CD4-positive, alpha-beta memory T cell (primary cell): ENCODE measurements at regions not wholly inside any gene's neighbourhood (a gene's known extent, or its start where the extent isn't known, plus 50 kb on each side); places are given as distances from the start of the nearest gene placed in this dataset.

Source experiments
- CTCF ChIA-PET: fragments of 350-600 bp; sonication (Branson Sonifier 250); formaldehyde crosslinking; loops from one replicate; lab custom pipeline; 2021; ENCODE audit warnings: inconsistent platforms; ENCODE audit not compliant: partially characterized antibody; lab: Charles Lee
- POLR2A ChIA-PET: fragments of 350-600 bp; sonication (Branson Sonifier 250); formaldehyde crosslinking; loops from one replicate; lab custom pipeline; 2021; ENCODE audit not compliant: partially characterized antibody; lab: Charles Lee
- DNase-seq, 5 donors: peaks; one replicate each; pipeline versions ENCODE4 v3.0.0 to v3.0.0-alpha.2; 2020 to 2022; ENCODE audit warnings: mixed read lengths in 1 of 5
- H3K27ac ChIP-seq: one replicate; pipeline ENCODE4 v1.7.0; 2013; ENCODE audit warnings: low read depth, low read length
- H3K27me3 ChIP-seq: 2 replicates; pipeline ENCODE4 v1.7.0; 2013; ENCODE audit warnings: mild to moderate bottlenecking, low read length, moderate library complexity; ENCODE audit not compliant: insufficient read depth
- H3K36me3 ChIP-seq: 2 replicates; pipeline ENCODE4 v1.7.0; 2013; ENCODE audit warnings: mild to moderate bottlenecking, low read length, moderate library complexity; ENCODE audit not compliant: insufficient read depth
- H3K4me1 ChIP-seq: 2 replicates; pipeline ENCODE4 v1.7.0; 2013; ENCODE audit warnings: mild to moderate bottlenecking, low read length, moderate library complexity; ENCODE audit not compliant: insufficient read depth
- H3K4me3 ChIP-seq, 2 donors: one replicate each; pipeline ENCODE4 v1.7.0; 2013; ENCODE audit warnings: low read length in 2 of 2, mild to moderate bottlenecking in 1 of 2
- H3K9me3 ChIP-seq, 2 donors: one replicate each; pipeline ENCODE4 v1.7.0; 2013; ENCODE audit warnings: low read length in 2 of 2, control low read depth in 1 of 2; ENCODE audit not compliant: control insufficient read depth in 1 of 2
- H3K27ac Mint-ChIP-seq, 7 donors: one replicate each; pipeline ENCODE4 v1.8.0; 2020 to 2021; ENCODE audit warnings: mixed read lengths in 7 of 7, mild to moderate bottlenecking in 6 of 7, inconsistent platforms in 3 of 7, moderate library complexity in 3 of 7
- H3K27me3 Mint-ChIP-seq, 2 donors: one replicate each; pipeline ENCODE4 v1.8.0; 2020 to 2021; ENCODE audit warnings: mixed read lengths in 2 of 2
- H3K36me3 Mint-ChIP-seq, 2 donors: one replicate each; pipeline ENCODE4 v1.8.0; 2020 to 2021; ENCODE audit warnings: mixed read lengths in 2 of 2, inconsistent platforms in 1 of 2, mild to moderate bottlenecking in 1 of 2
- H3K4me1 Mint-ChIP-seq, 4 donors: one replicate each; pipeline ENCODE4 v1.8.0; 2020 to 2021; ENCODE audit warnings: mixed read lengths in 4 of 4, mild to moderate bottlenecking in 1 of 4
- H3K4me3 Mint-ChIP-seq, 8 donors: one replicate each; pipeline ENCODE4 v1.8.0; 2020 to 2021; ENCODE audit warnings: mixed read lengths in 8 of 8, mild to moderate bottlenecking in 7 of 8, moderate library complexity in 6 of 8, inconsistent platforms in 3 of 8
- H3K9me3 Mint-ChIP-seq, 8 donors: one replicate each; pipeline ENCODE4 v1.8.0; 2020 to 2021; ENCODE audit warnings: mixed read lengths in 8 of 8, mild to moderate bottlenecking in 5 of 8, inconsistent platforms in 3 of 8, moderate library complexity in 1 of 8
- intact Hi-C: fragments of 100-400 bp; cut with micrococcal nuclease; formaldehyde crosslinking; loops from one replicate; pipeline ENCODE4 v1.15.1; 2023

DNA sequence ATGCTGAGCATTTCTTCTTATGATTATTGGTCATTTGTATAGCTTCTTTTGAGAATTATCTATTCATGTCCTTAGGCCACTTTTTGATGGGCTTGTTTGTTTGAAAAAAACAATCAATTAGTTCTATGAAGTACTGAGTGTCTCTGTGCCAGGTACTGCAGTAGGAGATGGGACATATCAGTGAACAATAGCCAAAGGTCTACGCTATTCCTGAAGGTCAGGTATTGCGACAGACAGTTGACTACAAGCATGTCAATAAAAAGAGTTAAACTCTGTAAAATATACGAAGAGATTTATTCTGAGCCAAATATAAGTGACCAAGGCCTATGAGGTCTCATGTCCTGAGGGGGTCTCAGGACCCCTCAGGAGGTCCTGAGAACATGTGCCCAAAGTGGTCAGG is 122.1 kb upstream of the NFE2L3 start:
- Mint-ChIP-seq H3K36me3 (no peaks in the 10 kb centered on the region), H3K4me1 (no peaks in the 10 kb centered on the region), H3K27me3 (peaks cover 7 to 16% of the 10 kb centered on the region in 2 donors), H3K9me3 (peaks cover 0 to 2% (median 0%) of the 10 kb centered on the region in 8 donors), H3K27ac (no peak overlapping the region), H3K4me3 (no peak overlapping the region)
- Histone ChIP-seq H3K4me1 (no peaks in the 10 kb centered on the region), H3K9me3 (no peaks in the 10 kb centered on the region), H3K27me3 (no peaks in the 10 kb centered on the region), H3K4me3 (no peak overlapping the region), H3K36me3 (no peaks in the 10 kb centered on the region), H3K27ac (no peak overlapping the region)
- CTCF ChIA-PET = no interaction called here
- no peak for DNase-seq
- intact Hi-C loops = no loop called here
- POLR2A ChIA-PET = no interaction called here

- ChIA-PET CTCF (no interaction called here), POLR2A (no interaction called here)
- Mint-ChIP-seq H3K9me3 (peaks cover 0 to 6% (median under 1%) of the 10 kb centered on the region in 8 donors), H3K4me3 (no peak overlapping the region), H3K4me1 (peaks cover 0 to 11% (median under 1%) of the 10 kb centered on the region in 4 donors), H3K27me3 (peaks cover 8 to 32% of the 10 kb centered on the region in 2 donors), H3K27ac (no peak overlapping the region), H3K36me3 (no peaks in the 10 kb centered on the region)
- Histone ChIP-seq H3K27me3 (no peaks in the 10 kb centered on the region), H3K4me1 (no peaks in the 10 kb centered on the region), H3K4me3 (no peak overlapping the region), H3K36me3 (no peaks in the 10 kb centered on the region), H3K27ac (no peak overlapping the region), H3K9me3 (no peaks in the 10 kb centered on the region)
- intact Hi-C loops = no loop called here
- no peak for DNase-seq
Observed at GRCh38 chr7:26034391-26034790, 117.6 kb upstream of the NFE2L3 start.

- Mint-ChIP-seq H3K4me3 (no peak overlapping the region), H3K4me1 (peaks cover 0 to 11% (median under 1%) of the 10 kb centered on the region in 4 donors), H3K27ac (no peak overlapping the region), H3K9me3 (peaks cover 0 to 6% (median under 1%) of the 10 kb centered on the region in 8 donors), H3K27me3 (peaks cover 13 to 38% of the 10 kb centered on the region in 2 donors), H3K36me3 (no peaks in the 10 kb centered on the region)
- Histone ChIP-seq H3K27me3 (no peaks in the 10 kb centered on the region), H3K4me1 (no peaks in the 10 kb centered on the region), H3K4me3 (no peak overlapping the region), H3K27ac (no peak overlapping the region), H3K9me3 (no peaks in the 10 kb centered on the region), H3K36me3 (no peaks in the 10 kb centered on the region)
- no peak for DNase-seq
- POLR2A ChIA-PET = no interaction called here
- CTCF ChIA-PET = no interaction called here
- intact Hi-C loops = no loop called here
Observed at GRCh38 chr7:26035552-26035951, 116.4 kb upstream of the NFE2L3 start.

DNA sequence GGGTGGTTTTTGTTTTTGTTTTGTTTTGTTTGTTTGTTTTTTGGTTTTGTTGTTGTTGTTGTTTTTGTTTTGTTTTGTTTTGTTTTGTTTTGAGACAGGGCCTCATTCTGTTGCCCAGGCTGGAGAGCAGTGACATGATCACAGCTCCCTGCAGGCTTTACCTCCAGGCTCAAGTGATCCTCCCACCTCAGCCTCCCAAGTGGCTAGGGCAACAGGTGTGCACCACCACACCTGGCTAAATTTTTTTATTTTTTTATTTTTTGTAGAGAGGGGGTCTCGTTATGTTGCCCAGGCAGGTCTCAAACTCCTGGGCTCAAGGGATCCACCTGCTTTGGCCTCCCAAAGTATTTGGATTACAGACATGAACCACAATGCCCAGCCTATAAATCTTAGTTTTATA is 115.9 kb upstream of the NFE2L3 start:
- no peak overlapping the region for H3K4me3 ChIP-seq
- intact Hi-C loops = no loop called here
- ChIA-PET CTCF (no interaction called here), POLR2A (no interaction called here)
- no peak for DNase-seq
- no peaks in the 10 kb centered on the region for H3K36me3 Mint-ChIP-seq
- H3K4me1 Mint-ChIP-seq = peaks cover 0 to 11% (median under 1%) of the 10 kb centered on the region in 4 donors
- H3K27me3 ChIP-seq = no peaks in the 10 kb centered on the region
- H3K9me3 Mint-ChIP-seq = peaks cover 0 to 6% (median under 1%) of the 10 kb centered on the region in 8 donors
- H3K4me3 Mint-ChIP-seq = no peak overlapping the region
- H3K27me3 Mint-ChIP-seq = peaks cover 13 to 33% of the 10 kb centered on the region in 2 donors
- no peak overlapping the region for H3K27ac Mint-ChIP-seq
- H3K4me1 ChIP-seq = no peaks in the 10 kb centered on the region
- no peaks in the 10 kb centered on the region for H3K36me3 ChIP-seq
- H3K27ac ChIP-seq = no peak overlapping the region
- H3K9me3 ChIP-seq = no peaks in the 10 kb centered on the region

- Mint-ChIP-seq H3K36me3 (no peaks in the 10 kb centered on the region), H3K4me1 (peaks cover 0 to 11% (median under 1%) of the 10 kb centered on the region in 4 donors), H3K9me3 (peaks cover 0 to 6% (median under 1%) of the 10 kb centered on the region in 8 donors), H3K27me3 (peaks cover 14 to 33% of the 10 kb centered on the region in 2 donors), H3K4me3 (no peak overlapping the region), H3K27ac (no peak overlapping the region)
- Histone ChIP-seq H3K27me3 (no peaks in the 10 kb centered on the region), H3K4me3 (no peak overlapping the region), H3K27ac (no peak overlapping the region), H3K4me1 (no peaks in the 10 kb centered on the region), H3K36me3 (no peaks in the 10 kb centered on the region), H3K9me3 (no peaks in the 10 kb centered on the region)
- no peak for DNase-seq
- POLR2A ChIA-PET = no interaction called here
- CTCF ChIA-PET = interaction anchor here (1.6 to 1.8 kb wide), 2 partner anchors 40 to 146 kb away, joined by 3 to 4 read pairs; no protein-coding TSS in a partner anchor
- intact Hi-C loops = no loop called here
Observed at GRCh38 chr7:26038201-26038990, 113.6 kb upstream of the NFE2L3 start.

DNA sequence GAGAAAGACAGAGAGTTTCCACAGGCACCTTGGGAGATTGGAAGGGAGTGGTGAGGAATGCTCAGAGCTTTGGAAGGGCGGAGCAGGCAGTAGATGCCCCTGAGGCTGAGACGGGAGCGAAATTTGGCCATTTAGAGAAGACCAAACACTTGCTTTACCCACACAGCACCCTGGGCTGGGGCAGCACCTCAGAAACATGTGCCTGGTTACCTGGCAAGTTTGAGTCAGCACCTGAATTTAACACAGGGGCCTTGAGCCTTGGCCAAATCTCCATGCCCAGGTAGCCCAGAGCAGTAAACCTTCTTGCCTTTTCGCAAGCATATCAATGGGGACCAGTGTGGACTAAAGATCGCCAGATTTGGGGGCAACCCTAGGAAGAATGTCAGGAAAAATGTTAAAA is 111.9 kb upstream of the NFE2L3 start:
- peaks cover 0 to 6% (median under 1%) of the 10 kb centered on the region in 8 donors for H3K9me3 Mint-ChIP-seq
- intact Hi-C loops = no loop called here

DNA sequence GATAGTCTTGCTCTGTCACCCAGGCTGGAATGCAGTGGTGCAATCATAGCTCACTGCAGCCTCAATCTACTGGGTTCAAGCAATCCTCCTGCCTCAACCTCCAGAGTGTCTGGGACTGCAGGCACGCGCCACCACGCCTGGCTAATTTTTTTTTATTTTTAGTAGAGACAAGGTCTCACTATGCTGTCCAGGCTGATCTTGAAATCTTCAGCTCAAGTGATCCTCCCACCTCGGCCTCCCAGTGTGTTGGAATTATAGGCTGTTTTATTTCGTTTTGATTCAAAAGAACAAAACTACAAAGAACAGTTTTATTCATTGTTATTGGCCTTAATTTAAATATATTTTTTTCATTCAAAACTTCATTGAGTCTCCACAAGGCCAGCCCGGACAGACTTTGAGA is 109.8 kb upstream of the NFE2L3 start:
- no peaks in the 10 kb centered on the region for H3K36me3 Mint-ChIP-seq
- intact Hi-C loops = no loop called here

More for the DNA sequence above, 111.9 kb upstream of the NFE2L3 start:
- no peak overlapping the region for H3K27ac Mint-ChIP-seq
- H3K4me1 Mint-ChIP-seq = peaks cover 0 to 11% (median under 1%) of the 10 kb centered on the region in 4 donors
- peaks cover 20 to 42% of the 10 kb centered on the region in 2 donors for H3K27me3 Mint-ChIP-seq
- no peak for DNase-seq
- CTCF ChIA-PET = no interaction called here
- H3K36me3 ChIP-seq = no peaks in the 10 kb centered on the region
- H3K4me3 ChIP-seq = no peak overlapping the region
- H3K4me3 Mint-ChIP-seq = no peak overlapping the region
- H3K9me3 ChIP-seq = no peaks in the 10 kb centered on the region
- POLR2A ChIA-PET = no interaction called here
- H3K4me1 ChIP-seq = no peaks in the 10 kb centered on the region
- no peak overlapping the region for H3K27ac ChIP-seq
- no peaks in the 10 kb centered on the region for H3K36me3 Mint-ChIP-seq
- no peaks in the 10 kb centered on the region for H3K27me3 ChIP-seq

More for the DNA sequence above, 109.8 kb upstream of the NFE2L3 start:
- Mint-ChIP-seq H3K27ac (no peak overlapping the region), H3K4me3 (no peak overlapping the region), H3K27me3 (peaks cover 20 to 35% of the 10 kb centered on the region in 2 donors), H3K4me1 (peaks cover 0 to 11% (median under 1%) of the 10 kb centered on the region in 4 donors), H3K9me3 (peaks cover 0 to 2% (median 0%) of the 10 kb centered on the region in 8 donors)
- Histone ChIP-seq H3K27ac (no peak overlapping the region), H3K4me3 (no peak overlapping the region), H3K27me3 (no peaks in the 10 kb centered on the region), H3K9me3 (no peaks in the 10 kb centered on the region), H3K4me1 (no peaks in the 10 kb centered on the region), H3K36me3 (no peaks in the 10 kb centered on the region)
- DNase-seq = no peak
- ChIA-PET POLR2A (no interaction called here), CTCF (no interaction called here)
